ENCODE measurements at regions not wholly inside any gene's neighbourhood (a gene's known extent, or its start where the extent isn't known, plus 50 kb on each side); places are given as distances from the start of the nearest gene placed in this dataset.

DNA sequence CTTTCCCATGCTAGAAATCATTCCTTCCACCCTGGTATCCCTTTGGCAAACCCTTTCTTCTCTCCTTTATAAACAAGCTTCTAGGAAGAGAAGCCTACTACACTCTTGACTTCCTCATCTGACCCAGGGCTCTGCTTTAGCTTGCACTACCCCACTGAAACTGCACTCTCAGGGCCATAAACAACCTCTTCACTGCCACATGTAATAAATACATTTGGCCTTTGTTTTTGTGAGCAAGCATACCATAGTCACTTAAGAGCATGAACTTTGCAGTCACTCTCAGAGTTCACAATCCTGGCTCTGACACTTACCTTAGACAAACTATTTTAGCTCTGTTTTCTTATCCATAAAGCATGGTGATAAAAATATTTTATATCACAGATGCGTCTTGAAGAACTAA is 50.7 kb upstream of the USP38 start:
- no peaks in the 10 kb centered on the region for H3K9me3 Mint-ChIP-seq

More for the DNA sequence above, 50.7 kb upstream of the USP38 start:
- Histone ChIP-seq H3K4me1 (ENCODE audit: insufficient read depth, low read length) (no peaks in the 10 kb centered on the region), H2BK12ac (ENCODE audit: insufficient read length, low read depth, low read length) (no peak overlapping the region), H2BK120ac (ENCODE audit: low read depth, low read length, poor library complexity, severe bottlenecking) (no peak overlapping the region), H4K20me1 (ENCODE audit: control insufficient read depth, insufficient read depth, insufficient read length) (no peaks in the 10 kb centered on the region), H3K18ac (ENCODE audit: insufficient read length, low read depth, low read length) (no peak overlapping the region), H3K79me1 (ENCODE audit: insufficient read depth, low read depth, low read length, poor library complexity, severe bottlenecking) (no peaks in the 10 kb centered on the region), H4K91ac (ENCODE audit: insufficient read length, low read depth, low read length) (no peak overlapping the region), H3K4ac (ENCODE audit: low read depth, low read length) (no peak overlapping the region), H3K14ac (ENCODE audit: insufficient read depth, low read length) (no peak overlapping the region), H2AK5ac (ENCODE audit: insufficient read length, low read length) (no peak overlapping the region), H3K4me2 (ENCODE audit: insufficient read depth, insufficient read length, low read length) (no peak overlapping the region), H3K27me3 (ENCODE audit: insufficient read depth, low read length) (no peaks in the 10 kb centered on the region; the same call in 1 of the 2 replicates), H3K27ac (ENCODE audit: insufficient read length, low read depth, low read length) (no peak overlapping the region), H3K79me2 (ENCODE audit: insufficient read depth, low read length) (no peaks in the 10 kb centered on the region), H3K56ac (ENCODE audit: insufficient read length, low read depth, low read length) (no peak overlapping the region), H3K23ac (ENCODE audit: insufficient read length, low read depth, low read length) (no peak overlapping the region), H2BK15ac (ENCODE audit: low read depth, low read length) (no peak overlapping the region), H3K23me2 (ENCODE audit: insufficient read length, low read depth, low read length, poor library complexity, severe bottlenecking) (no peaks in the 10 kb centered on the region), H3T11ph (ENCODE audit: low read length) (no peak overlapping the region), H2BK5ac (ENCODE audit: insufficient read length, low read length) (no peak overlapping the region), H3K9ac (ENCODE audit: extremely low read depth, insufficient read length, low read length) (no peak overlapping the region), H3K9me3 (ENCODE audit: control insufficient read depth, low read depth, low read length) (no peaks in the 10 kb centered on the region), H4K5ac (ENCODE audit: insufficient read length, low read depth, low read length) (no peak overlapping the region), H2AFZ (ENCODE audit: low read length) (no peak overlapping the region), H2BK20ac (ENCODE audit: low read depth, low read length, poor library complexity, severe bottlenecking) (no peak overlapping the region), H4K8ac (replicated peaks; ENCODE audit: insufficient read length, low read depth, low read length) (no peak overlapping the region)
- H3K27ac Mint-ChIP-seq: no peak overlapping the region
- no peak for DNase-seq
- H3K27me3 Mint-ChIP-seq (ENCODE audit: low read depth): no peaks in the 10 kb centered on the region
- H3K36me3 Mint-ChIP-seq (ENCODE audit: insufficient read depth in 1 of 3, low read depth in 3 of 3): no peaks in the 10 kb centered on the region
- TF ChIP-seq, protein P1, sequence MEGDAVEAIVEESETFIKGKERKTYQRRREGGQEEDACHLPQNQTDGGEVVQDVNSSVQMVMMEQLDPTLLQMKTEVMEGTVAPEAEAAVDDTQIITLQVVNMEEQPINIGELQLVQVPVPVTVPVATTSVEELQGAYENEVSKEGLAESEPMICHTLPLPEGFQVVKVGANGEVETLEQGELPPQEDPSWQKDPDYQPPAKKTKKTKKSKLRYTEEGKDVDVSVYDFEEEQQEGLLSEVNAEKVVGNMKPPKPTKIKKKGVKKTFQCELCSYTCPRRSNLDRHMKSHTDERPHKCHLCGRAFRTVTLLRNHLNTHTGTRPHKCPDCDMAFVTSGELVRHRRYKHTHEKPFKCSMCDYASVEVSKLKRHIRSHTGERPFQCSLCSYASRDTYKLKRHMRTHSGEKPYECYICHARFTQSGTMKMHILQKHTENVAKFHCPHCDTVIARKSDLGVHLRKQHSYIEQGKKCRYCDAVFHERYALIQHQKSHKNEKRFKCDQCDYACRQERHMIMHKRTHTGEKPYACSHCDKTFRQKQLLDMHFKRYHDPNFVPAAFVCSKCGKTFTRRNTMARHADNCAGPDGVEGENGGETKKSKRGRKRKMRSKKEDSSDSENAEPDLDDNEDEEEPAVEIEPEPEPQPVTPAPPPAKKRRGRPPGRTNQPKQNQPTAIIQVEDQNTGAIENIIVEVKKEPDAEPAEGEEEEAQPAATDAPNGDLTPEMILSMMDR (conservative IDR thresholded peaks at IDR 0.05): no peak
- no peaks in the 10 kb centered on the region for H3K4me1 Mint-ChIP-seq
- WGBS (ENCODE audit: extremely low coverage, insufficient read length, low lambda C conversion rate): no CpG with 5 or more reads among the region's 1 CpG
- H3K4me3 Mint-ChIP-seq: no peak overlapping the region

Data from H9 (cell line).